ENCODE measurements at regions not wholly inside any gene's neighbourhood (a gene's known extent, or its start where the extent isn't known, plus 50 kb on each side); places are given as distances from the start of the nearest gene placed in this dataset.

- CTCF ChIA-PET, result no interaction called here
- H3K27ac ChIP-seq, result no peak overlapping the region
- DNase-seq (ENCODE audit: low spot score), result no peak
- POLR2A ChIA-PET (ENCODE audit: low non-redundant PET), result no interaction called here
- TF ChIP-seq CTCF (conservative IDR thresholded peaks at IDR 0.05; ENCODE audit: low read depth), result no peak
Observed at GRCh38 chr3:103048068-103048722, 613.4 kb downstream of the ZPLD1 start.

- TF ChIP-seq CTCF (conservative IDR thresholded peaks at IDR 0.05; ENCODE audit: low read depth), result no peak
- no peak overlapping the region for H3K27ac ChIP-seq
- ChIA-PET CTCF (no interaction called here), POLR2A (ENCODE audit: low non-redundant PET) (no interaction called here)
- no peak for DNase-seq (ENCODE audit: low spot score)
Observed at GRCh38 chr3:103052236-103052830, 617.5 kb downstream of the ZPLD1 start.

- no peak for DNase-seq (ENCODE audit: low spot score)
- no peak overlapping the region for H3K27ac ChIP-seq
- TF ChIP-seq CTCF (conservative IDR thresholded peaks at IDR 0.05; ENCODE audit: low read depth), result no peak
- CTCF ChIA-PET, result interaction anchor here (0.6 kb wide), 1 partner anchor 207 kb away, joined by 5 read pairs; no protein-coding TSS in a partner anchor
- POLR2A ChIA-PET (ENCODE audit: low non-redundant PET), result no interaction called here
Observed at GRCh38 chr3:103055021-103055520, 620.3 kb downstream of the ZPLD1 start.

GRCh38 chr3:103056542-103056941 lies 621.7 kb downstream of the ZPLD1 start:
- no peak overlapping the region for H3K27ac ChIP-seq
- CTCF ChIA-PET, result no interaction called here
- POLR2A ChIA-PET (ENCODE audit: low non-redundant PET), result no interaction called here

GRCh38 chr3:103057003-103057402 lies 622.2 kb downstream of the ZPLD1 start:
- H3K27ac ChIP-seq, result no peak overlapping the region
- TF ChIP-seq CTCF (conservative IDR thresholded peaks at IDR 0.05; ENCODE audit: low read depth), result no peak
- no peak for DNase-seq (ENCODE audit: low spot score)
- CTCF ChIA-PET, result interaction anchor here (0.7 kb wide), 1 partner anchor 1718 kb away, joined by 4 read pairs; no protein-coding TSS in a partner anchor
- POLR2A ChIA-PET (ENCODE audit: low non-redundant PET), result no interaction called here

More at GRCh38 chr3:103056542-103056941, 621.7 kb downstream of the ZPLD1 start:
- DNase-seq (ENCODE audit: low spot score), result no peak
- no peak for TF ChIP-seq CTCF (conservative IDR thresholded peaks at IDR 0.05; ENCODE audit: low read depth)

- POLR2A ChIA-PET (ENCODE audit: low non-redundant PET), result no interaction called here
- no peak for DNase-seq (ENCODE audit: low spot score)
- no peak overlapping the region for H3K27ac ChIP-seq
- TF ChIP-seq CTCF (conservative IDR thresholded peaks at IDR 0.05; ENCODE audit: low read depth), result no peak
- CTCF ChIA-PET, result interaction anchor here (0.7 kb wide), 1 partner anchor 1717 kb away, joined by 4 read pairs; no protein-coding TSS in a partner anchor
Observed at GRCh38 chr3:103057487-103057886, 622.7 kb downstream of the ZPLD1 start.
